HG03460 (cell line): ENCODE measurements at regions not wholly inside any gene's neighbourhood (a gene's known extent, or its start where the extent isn't known, plus 50 kb on each side); places are given as distances from the start of the nearest gene placed in this dataset.

ENCODE experiments used
- ATAC-seq: cut with Tn5 transposase; IDR thresholded peaks from one replicate; pipeline ENCODE4 v1.9.1; 2021; ENCODE audit not compliant: unreplicated experiment

GRCh38 chr22:46077669-46078099 lies 72.6 kb upstream of the PPARA start:
- ATAC-seq, result no peak

- ATAC-seq, result no peak
These were observed 71.9 kb upstream of the PPARA start for GRCh38 chr22:46078241-46079092.

DNA sequence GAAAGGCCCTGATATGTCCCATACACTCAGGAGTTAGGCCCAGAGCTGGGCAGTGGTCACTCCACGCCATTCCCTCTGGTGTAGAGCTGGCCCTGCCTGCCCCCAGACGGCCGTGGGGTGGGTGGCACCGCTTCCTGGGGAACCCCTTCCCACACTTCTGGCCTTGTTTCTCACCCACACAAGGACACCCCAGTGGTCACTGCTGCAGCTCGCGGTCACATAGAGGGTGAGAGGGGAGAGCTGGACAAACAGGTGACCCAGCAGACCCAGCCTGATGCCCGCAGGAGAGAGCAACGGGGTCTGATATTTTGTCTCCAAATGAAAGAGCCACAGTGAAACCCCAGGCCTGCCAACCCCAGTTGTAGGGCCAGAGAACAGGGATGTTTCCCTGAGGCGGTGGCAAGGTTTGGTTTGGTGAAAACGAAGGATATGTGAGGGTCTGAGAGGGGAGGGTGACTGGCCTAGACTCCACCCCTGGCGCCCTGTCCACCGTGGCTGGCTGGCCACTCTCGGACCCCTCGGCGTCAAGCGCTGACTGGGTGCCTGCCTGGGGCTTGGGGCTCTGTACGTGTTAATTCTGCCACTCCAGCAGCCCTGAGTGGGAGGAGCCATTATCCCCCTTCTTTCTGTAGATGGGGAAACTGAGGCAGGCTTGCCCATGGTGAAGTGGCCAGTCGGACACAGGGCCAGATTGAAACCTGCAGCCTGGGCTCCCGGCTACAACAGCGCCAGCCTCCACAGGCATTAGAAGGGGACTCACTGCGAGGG lies 71.0 kb upstream of the PPARA start:
- ATAC-seq, result no peak

GRCh38 chr22:46079861-46080821 lies 70.2 kb upstream of the PPARA start:
- no peak for ATAC-seq

GRCh38 chr22:46081036-46081830 lies 69.1 kb upstream of the PPARA start:
- ATAC-seq, result no peak

DNA sequence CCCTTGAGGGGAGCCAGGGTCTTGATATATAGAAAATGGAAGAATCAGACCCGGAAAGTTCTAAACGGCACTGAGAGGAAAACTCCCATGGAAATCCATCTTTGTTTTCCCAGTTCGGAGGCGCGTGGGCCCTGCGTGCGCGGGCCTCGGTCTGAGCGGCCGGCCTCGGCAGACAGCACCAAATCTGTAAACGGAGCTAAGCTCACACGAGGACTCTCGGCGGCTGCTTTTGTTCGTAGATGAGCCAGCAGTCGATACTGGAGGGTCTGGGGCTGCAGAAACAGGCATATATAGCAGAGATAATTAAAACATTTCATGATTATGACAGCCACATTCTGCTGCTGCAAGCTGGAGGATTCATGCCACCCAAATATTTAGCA lies 68.5 kb upstream of the PPARA start:
- ATAC-seq, result no peak

DNA sequence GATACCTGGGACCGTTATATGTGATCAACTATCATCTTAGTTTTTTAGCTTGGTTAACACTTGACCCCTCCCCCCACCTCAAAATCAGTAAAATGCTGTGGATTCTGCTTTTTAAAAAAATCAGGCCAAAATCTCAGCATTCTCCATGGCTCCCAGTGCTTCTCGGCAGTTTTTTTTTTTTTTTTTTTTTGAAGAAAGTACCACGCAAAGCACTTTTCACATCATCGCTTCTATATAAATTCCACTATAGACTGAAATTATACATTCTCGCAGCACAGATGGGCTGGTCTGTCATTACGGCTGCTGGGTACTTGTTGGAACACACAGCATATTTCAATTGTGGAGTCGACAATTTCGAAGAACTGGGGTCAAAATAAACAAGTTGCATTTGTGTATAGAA lies 67.7 kb upstream of the PPARA start:
- ATAC-seq, result no peak

DNA sequence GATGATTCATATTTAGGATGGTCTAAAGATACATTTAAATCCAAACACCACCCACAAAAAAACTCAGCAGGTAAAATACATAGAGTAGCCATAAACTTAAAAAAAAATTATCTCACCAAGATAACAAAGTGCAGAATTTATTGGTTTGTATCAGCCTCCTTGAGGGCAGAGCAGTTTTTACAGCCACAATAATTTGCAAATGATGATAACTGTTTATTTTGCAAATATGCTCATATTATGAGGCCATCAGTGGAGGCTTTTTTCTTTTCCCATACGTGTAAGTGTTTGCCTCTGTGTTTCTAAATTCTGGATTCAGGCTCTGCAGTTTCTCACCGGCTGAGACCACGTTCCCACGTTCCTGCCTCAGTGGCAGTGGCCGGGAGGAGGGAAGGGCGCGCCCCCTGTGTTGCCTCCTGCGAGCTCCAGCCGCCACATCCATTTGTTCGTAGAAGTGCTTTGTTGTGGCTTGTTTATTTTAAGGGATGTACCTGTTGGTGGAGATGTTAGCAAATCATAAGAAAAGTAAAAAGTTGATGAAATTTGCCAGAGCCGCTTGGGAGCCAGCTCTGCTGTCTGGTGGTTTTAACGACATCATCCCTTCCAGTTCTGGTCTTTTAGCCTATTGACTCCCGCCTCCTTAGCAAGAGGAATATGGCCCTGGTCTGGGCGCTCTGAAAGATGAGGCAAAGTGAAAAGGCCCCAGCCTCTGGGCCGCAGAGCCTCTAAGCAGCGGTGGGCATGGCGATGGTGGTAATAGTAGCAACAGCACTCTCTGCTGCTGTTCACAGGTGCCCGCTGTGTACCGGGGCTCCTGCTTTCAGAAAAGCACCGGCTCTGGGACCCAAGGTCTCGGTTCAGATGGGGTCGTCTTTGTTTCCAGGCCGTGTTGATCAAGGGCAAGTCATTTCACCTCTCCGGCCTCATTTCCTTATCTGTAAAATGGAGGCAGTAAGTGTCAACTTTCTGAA lies 66.7 kb upstream of the PPARA start:
- ATAC-seq, result no peak

DNA sequence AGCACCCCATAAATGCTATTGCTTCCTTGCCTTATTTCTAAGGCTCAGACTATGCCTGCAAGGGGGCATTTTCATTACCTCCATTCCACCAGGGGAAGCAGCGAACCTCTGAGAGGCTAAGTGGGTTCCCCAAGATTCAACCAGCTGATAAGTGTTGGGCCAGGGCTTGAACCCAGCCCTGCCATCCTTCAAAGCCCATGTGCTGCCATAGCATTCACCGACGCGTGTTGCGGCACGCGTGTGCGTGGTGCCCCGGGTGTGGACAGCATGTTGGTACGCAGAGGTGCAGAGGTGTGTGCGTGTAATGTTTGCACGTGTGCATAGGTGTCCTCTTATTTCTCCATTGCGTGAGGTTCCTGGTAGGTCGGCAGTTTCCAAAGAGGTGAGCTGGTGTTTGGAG lies 66.0 kb upstream of the PPARA start:
- ATAC-seq, result no peak

GRCh38 chr22:46084943-46085827 lies 65.1 kb upstream of the PPARA start:
- ATAC-seq, result no peak

GRCh38 chr22:46085828-46086576 lies 64.3 kb upstream of the PPARA start:
- ATAC-seq, result no peak

- no peak for ATAC-seq
These were observed 63.6 kb upstream of the PPARA start for GRCh38 chr22:46086577-46087335.

- ATAC-seq, result no peak
These were observed 63.0 kb upstream of the PPARA start for GRCh38 chr22:46087336-46087690.

DNA sequence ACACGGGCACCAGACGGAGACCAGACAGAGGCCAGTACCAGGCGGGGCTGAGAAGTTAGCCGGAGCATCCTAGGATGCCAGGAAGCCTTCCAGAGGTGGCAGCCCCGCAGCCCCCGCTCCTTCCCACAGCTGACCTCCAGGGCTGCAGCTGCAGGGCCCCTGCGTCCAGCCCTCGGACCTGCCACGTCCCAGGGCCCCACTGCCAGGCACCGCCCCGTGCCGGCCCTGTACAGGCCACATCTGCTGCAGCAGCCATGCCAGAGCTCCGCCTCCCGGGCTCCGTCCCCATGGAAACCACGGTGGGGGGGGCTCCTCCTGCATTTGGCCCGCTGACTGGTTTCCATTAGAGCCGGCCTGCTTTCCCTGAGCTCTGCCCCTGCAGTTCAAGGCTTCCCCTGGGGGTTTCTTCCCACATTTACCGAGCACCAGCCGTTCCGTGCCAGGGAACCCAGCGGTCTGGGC lies 62.5 kb upstream of the PPARA start:
- no peak for ATAC-seq

GRCh38 chr22:46088541-46089311 lies 61.6 kb upstream of the PPARA start:
- ATAC-seq, result no peak

GRCh38 chr22:46089426-46090035 lies 60.8 kb upstream of the PPARA start:
- no peak for ATAC-seq
